Liver (tissue), 8 donors: ENCODE measurements at regions not wholly inside any gene's neighbourhood (a gene's known extent, or its start where the extent isn't known, plus 50 kb on each side); places are given as distances from the start of the nearest gene placed in this dataset.

Experiments used
- DNase-seq: peaks from one replicate; pipeline ENCODE4 v3.0.0-alpha.2; 2017; ENCODE audit warnings: low spot score
- H3K27ac ChIP-seq, 2 donors: one replicate each; pipeline ENCODE4 v1.7.0; 2013; ENCODE audit warnings: inconsistent platforms in 2 of 2, low read length in 2 of 2, control low read depth in 1 of 2, low read depth in 1 of 2, mild to moderate bottlenecking in 1 of 2
- H3K27me3 ChIP-seq, 4 donors: one replicate each; pipeline versions ENCODE4 v1.6.1 to v1.7.0; 2013; ENCODE audit warnings: low read length in 3 of 4, inconsistent platforms in 1 of 4, mild to moderate bottlenecking in 1 of 4, moderate library complexity in 1 of 4; ENCODE audit not compliant: control insufficient read depth in 4 of 4, insufficient read depth in 4 of 4
- H3K36me3 ChIP-seq, 4 donors: one replicate each; pipeline versions ENCODE4 v1.6.1 to v1.7.0; 2013; ENCODE audit warnings: low read length in 3 of 4, mild to moderate bottlenecking in 3 of 4, low read depth in 1 of 4, moderate library complexity in 1 of 4; ENCODE audit not compliant: control insufficient read depth in 4 of 4, insufficient read depth in 3 of 4
- H3K4me1 ChIP-seq, 4 donors: one replicate each; pipeline versions ENCODE4 v1.6.1 to v1.7.0; 2013; ENCODE audit warnings: low read length in 3 of 4, mild to moderate bottlenecking in 3 of 4, moderate library complexity in 1 of 4; ENCODE audit not compliant: control insufficient read depth in 4 of 4, insufficient read depth in 4 of 4
- H3K4me3 ChIP-seq, 3 donors: one replicate each; pipeline versions ENCODE4 v1.6.1 to v1.7.0; 2013; ENCODE audit warnings: low read length in 3 of 3, control low read depth in 1 of 3, low read depth in 1 of 3, mild to moderate bottlenecking in 1 of 3
- H3K9ac ChIP-seq, 2 donors: one replicate each; pipeline ENCODE4 v1.7.0; 2013; ENCODE audit warnings: low read length in 2 of 2, mild to moderate bottlenecking in 2 of 2, moderate library complexity in 2 of 2, control low read depth in 1 of 2, low read depth in 1 of 2
- H3K9me3 ChIP-seq, 4 donors: one replicate each; pipeline versions ENCODE4 v1.6.1 to v1.7.0; 2013; ENCODE audit warnings: low read length in 3 of 4; ENCODE audit not compliant: control insufficient read depth in 4 of 4
- CTCF ChIP-seq: fragments of 150-350 bp; IDR thresholded peaks from 2 replicates; pipeline ENCODE4 v1.5.1; 2017; ENCODE audit warnings: improper control_type of control experiment, low read depth, low read length; ENCODE audit not compliant: missing input control
- EGR1 ChIP-seq, 2 donors: IDR thresholded peaks; 2 replicates each; pipeline ENCODE4 v1.6.1; 2016 to 2018; ENCODE audit warnings: antibody characterized with exemption in 2 of 2, low read depth in 2 of 2
- FOXA2 ChIP-seq: IDR thresholded peaks from 2 replicates; pipeline ENCODE4 v1.6.1; 2016; ENCODE audit warnings: antibody characterized with exemption
- GABPA ChIP-seq, 2 donors: IDR thresholded peaks in 1 of 2; conservative IDR thresholded peaks in 1 of 2; 2 replicates each; pipeline ENCODE4 v1.6.1; 2016; ENCODE audit warnings: antibody characterized with exemption in 2 of 2, mild to moderate bottlenecking in 1 of 2, moderate library complexity in 1 of 2
- RAD21 ChIP-seq, 2 donors: IDR thresholded peaks; 2 replicates each; pipeline ENCODE4 v1.6.1; 2016; ENCODE audit warnings: antibody characterized with exemption in 2 of 2, mild to moderate bottlenecking in 2 of 2
- REST ChIP-seq: IDR thresholded peaks from 2 replicates; pipeline ENCODE4 v1.6.1; 2016; ENCODE audit warnings: antibody characterized with exemption, mild to moderate bottlenecking
- RXRA ChIP-seq, 2 donors: IDR thresholded peaks; 2 replicates each; pipeline ENCODE4 v1.6.1; 2017 to 2018; ENCODE audit warnings: antibody characterized with exemption in 2 of 2, mild to moderate bottlenecking in 1 of 2
- YY1 ChIP-seq: IDR thresholded peaks from 2 replicates; pipeline ENCODE4 v1.6.1; 2016; ENCODE audit warnings: antibody characterized with exemption, mild to moderate bottlenecking
- WGBS: extraction: QIAGEN DNeasy Blood & Tissue Kit; methylation state at CpG from one replicate; pipeline ENCODE4 v1.1.7; 2013; 5-methylcytosine and 5-hydroxymethylcytosine counted together
- TF ChIP-seq, protein P1 (sequence below): IDR thresholded peaks from 2 replicates; pipeline ENCODE4 v1.6.1; 2016; ENCODE audit warnings: antibody characterized with exemption
- donor health status: healthy.
- donor health status: healthy.
- donor health status: healthy.
- donor health status: healthy.
- donor health status: healthy.

DNA sequence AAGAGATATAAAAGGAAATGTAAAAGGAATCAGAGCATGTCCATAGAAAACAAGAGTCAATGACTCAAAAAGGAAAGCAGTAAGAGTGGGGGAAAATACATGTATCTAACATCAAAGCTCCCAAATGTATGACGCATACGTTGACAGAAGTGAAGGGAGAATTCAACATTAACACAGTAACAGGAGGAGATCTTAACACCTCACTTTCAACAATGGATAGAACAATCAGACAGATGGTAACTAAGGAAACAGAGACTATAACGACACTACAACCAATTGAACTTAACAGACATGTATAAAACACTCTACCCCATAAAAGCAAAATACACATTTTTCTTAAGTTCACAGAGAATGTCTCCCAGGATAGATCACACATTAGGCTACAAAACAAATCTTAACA lies 774.8 kb upstream of the ARGLU1 start:
- 84% methylated on average over 3 of the region's 3 CpGs for WGBS
- Histone ChIP-seq H3K4me1 (no peaks in the 10 kb centered on the region), H3K9me3 (no peaks in the 10 kb centered on the region), H3K9ac (no peak overlapping the region), H3K4me3 (no peak overlapping the region), H3K36me3 (no peaks in the 10 kb centered on the region), H3K27me3 (no peaks in the 10 kb centered on the region), H3K27ac (no peak overlapping the region)
- no peak for TF ChIP-seq RXRA (IDR thresholded peaks at IDR 0.05)
- TF ChIP-seq CTCF: no peak
- TF ChIP-seq, protein P1, sequence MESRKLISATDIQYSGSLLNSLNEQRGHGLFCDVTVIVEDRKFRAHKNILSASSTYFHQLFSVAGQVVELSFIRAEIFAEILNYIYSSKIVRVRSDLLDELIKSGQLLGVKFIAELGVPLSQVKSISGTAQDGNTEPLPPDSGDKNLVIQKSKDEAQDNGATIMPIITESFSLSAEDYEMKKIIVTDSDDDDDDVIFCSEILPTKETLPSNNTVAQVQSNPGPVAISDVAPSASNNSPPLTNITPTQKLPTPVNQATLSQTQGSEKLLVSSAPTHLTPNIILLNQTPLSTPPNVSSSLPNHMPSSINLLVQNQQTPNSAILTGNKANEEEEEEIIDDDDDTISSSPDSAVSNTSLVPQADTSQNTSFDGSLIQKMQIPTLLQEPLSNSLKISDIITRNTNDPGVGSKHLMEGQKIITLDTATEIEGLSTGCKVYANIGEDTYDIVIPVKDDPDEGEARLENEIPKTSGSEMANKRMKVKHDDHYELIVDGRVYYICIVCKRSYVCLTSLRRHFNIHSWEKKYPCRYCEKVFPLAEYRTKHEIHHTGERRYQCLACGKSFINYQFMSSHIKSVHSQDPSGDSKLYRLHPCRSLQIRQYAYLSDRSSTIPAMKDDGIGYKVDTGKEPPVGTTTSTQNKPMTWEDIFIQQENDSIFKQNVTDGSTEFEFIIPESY: no peak
- DNase-seq: no peak

DNA sequence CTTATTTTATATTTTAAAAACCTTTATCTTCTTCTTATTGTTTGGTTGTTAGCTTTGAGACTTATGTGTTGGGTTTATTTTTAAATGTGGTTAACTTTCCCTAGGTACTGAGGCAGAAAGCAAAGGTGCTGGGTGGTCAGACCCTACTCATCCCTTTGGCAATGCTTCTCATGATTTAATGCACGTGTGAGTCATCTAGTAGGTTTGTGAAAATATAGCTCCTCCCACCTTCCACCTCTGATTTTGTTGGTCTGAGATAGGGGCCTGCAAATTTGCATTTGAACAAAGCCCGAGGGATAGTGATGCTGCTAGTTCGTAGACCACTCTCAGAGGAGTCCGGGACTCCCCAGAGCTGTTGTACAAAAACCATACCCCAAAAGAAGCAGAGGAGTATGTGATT lies 771.3 kb upstream of the ARGLU1 start:
- Histone ChIP-seq H3K9ac (no peak overlapping the region), H3K4me3 (no peak overlapping the region), H3K4me1 (no peaks in the 10 kb centered on the region), H3K27ac (no peak overlapping the region), H3K9me3 (no peaks in the 10 kb centered on the region), H3K36me3 (no peaks in the 10 kb centered on the region), H3K27me3 (no peaks in the 10 kb centered on the region)
- TF ChIP-seq, protein P1: no peak
- TF ChIP-seq RXRA (IDR thresholded peaks at IDR 0.05) (no peak), YY1 (no peak), EGR1 (IDR thresholded peaks at IDR 0.05; ENCODE audit: low read depth in 2 of 2) (no peak), REST (no peak), FOXA2 (no peak), GABPA (IDR thresholded peaks at IDR 0.05 in 1 of 2, conservative IDR thresholded peaks at IDR 0.05 in 1 of 2) (no peak), RAD21 (IDR thresholded peaks at IDR 0.05) (no peak)
- WGBS: 70% methylated on average over 4 of the region's 4 CpGs
- no peak for DNase-seq
